Parathyroid adenoma (tissue), 2 donors: ENCODE measurements at regions not wholly inside any gene's neighbourhood (a gene's known extent, or its start where the extent isn't known, plus 50 kb on each side); places are given as distances from the start of the nearest gene placed in this dataset.

Experiments
- H2AFZ ChIP-seq: fragments of 300-600 bp; sonication (generic); one replicate; pipeline ENCODE4 v1.7.0; 2017; ENCODE audit warnings: antibody characterized with exemption, mild to moderate bottlenecking
- H3K27ac ChIP-seq: fragments of 300-600 bp; sonication (generic); one replicate; pipeline ENCODE4 v1.7.0; 2017
- H3K27me3 ChIP-seq: fragments of 300-600 bp; sonication (generic); one replicate; pipeline ENCODE4 v1.7.0; 2017; ENCODE audit warnings: low read length; ENCODE audit not compliant: control insufficient read depth, insufficient read depth
- H3K36me3 ChIP-seq: fragments of 300-600 bp; sonication (generic); one replicate; pipeline ENCODE4 v1.7.0; 2017; ENCODE audit warnings: low read length; ENCODE audit not compliant: control insufficient read depth, insufficient read depth
- H3K4me1 ChIP-seq: fragments of 300-600 bp; sonication (generic); one replicate; pipeline ENCODE4 v1.7.0; 2017; ENCODE audit warnings: control low read depth
- H3K4me2 ChIP-seq: fragments of 300-600 bp; sonication (generic); one replicate; pipeline ENCODE4 v1.7.0; 2017; ENCODE audit warnings: low read length
- H3K4me3 ChIP-seq: fragments of 300-600 bp; sonication (generic); one replicate; pipeline ENCODE4 v1.7.0; 2017; ENCODE audit warnings: low read depth, low read length
- H3K79me2 ChIP-seq: fragments of 300-600 bp; sonication (generic); one replicate; pipeline ENCODE4 v1.7.0; 2017; ENCODE audit warnings: control low read depth
- H3K9ac ChIP-seq: fragments of 300-600 bp; sonication (generic); one replicate; pipeline ENCODE4 v1.7.0; 2017; ENCODE audit warnings: mild to moderate bottlenecking
- H3K9me3 ChIP-seq: fragments of 300-600 bp; sonication (generic); one replicate; pipeline ENCODE4 v1.7.0; 2017; ENCODE audit warnings: low read length; ENCODE audit not compliant: control insufficient read depth
- TF ChIP-seq, protein P1 (sequence below): fragments of 300-600 bp; sonication (generic); IDR thresholded peaks from one replicate; pipeline ENCODE4 v1.7.0; 2017; ENCODE audit warnings: antibody characterized with exemption, mild to moderate bottlenecking
- donor health status: primary hyperparathyroidism.

GRCh38 chr3:182568876-182569275 is 224.4 kb upstream of the ATP11B start:
- no peaks in the 10 kb centered on the region for H3K79me2 ChIP-seq
- H3K4me2 ChIP-seq: no peak overlapping the region
- no peak overlapping the region for H3K27ac ChIP-seq
- H2AFZ ChIP-seq: no peak overlapping the region
- no peak overlapping the region for H3K4me3 ChIP-seq
- H3K36me3 ChIP-seq: no peaks in the 10 kb centered on the region
- H3K27me3 ChIP-seq: no peaks in the 10 kb centered on the region
- no peaks in the 10 kb centered on the region for H3K9me3 ChIP-seq
- peaks cover 4% of the 10 kb centered on the region for H3K4me1 ChIP-seq
- TF ChIP-seq, protein P1, sequence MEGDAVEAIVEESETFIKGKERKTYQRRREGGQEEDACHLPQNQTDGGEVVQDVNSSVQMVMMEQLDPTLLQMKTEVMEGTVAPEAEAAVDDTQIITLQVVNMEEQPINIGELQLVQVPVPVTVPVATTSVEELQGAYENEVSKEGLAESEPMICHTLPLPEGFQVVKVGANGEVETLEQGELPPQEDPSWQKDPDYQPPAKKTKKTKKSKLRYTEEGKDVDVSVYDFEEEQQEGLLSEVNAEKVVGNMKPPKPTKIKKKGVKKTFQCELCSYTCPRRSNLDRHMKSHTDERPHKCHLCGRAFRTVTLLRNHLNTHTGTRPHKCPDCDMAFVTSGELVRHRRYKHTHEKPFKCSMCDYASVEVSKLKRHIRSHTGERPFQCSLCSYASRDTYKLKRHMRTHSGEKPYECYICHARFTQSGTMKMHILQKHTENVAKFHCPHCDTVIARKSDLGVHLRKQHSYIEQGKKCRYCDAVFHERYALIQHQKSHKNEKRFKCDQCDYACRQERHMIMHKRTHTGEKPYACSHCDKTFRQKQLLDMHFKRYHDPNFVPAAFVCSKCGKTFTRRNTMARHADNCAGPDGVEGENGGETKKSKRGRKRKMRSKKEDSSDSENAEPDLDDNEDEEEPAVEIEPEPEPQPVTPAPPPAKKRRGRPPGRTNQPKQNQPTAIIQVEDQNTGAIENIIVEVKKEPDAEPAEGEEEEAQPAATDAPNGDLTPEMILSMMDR: no peak
- no peak overlapping the region for H3K9ac ChIP-seq

DNA sequence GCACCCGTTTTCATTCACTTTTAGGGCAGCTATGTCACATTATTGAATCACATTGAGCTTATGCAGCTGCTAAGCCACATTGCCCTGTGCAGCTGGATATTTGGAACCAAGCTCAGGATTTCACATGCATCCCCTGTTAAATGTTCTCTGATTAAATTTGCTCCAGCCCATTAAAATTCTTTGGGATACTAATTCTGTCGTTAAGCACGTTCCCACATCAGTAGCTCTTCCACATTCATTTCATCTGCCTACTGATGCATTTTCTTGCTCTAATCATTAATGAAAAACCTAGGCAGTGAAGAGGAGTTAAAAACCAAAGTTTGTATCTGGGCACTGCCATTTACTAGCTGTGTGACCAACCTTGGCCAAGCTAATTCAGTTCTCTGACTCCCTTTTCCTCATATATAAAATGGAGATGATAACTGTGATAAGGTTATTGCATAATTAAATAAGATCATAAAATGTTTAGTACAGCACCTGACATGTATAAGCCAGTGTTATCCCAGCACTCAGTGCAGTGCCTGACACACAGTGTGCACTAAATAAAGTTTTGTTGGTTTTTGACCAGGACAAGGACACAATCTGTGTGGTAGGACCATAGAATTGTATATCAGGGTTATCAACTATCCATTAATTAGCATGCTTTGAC is 222.2 kb upstream of the ATP11B start:
- TF ChIP-seq, protein P1: no peak
- H3K27ac ChIP-seq: no peak overlapping the region
- no peaks in the 10 kb centered on the region for H3K36me3 ChIP-seq
- no peak overlapping the region for H2AFZ ChIP-seq
- no peak overlapping the region for H3K4me2 ChIP-seq
- H3K79me2 ChIP-seq: no peaks in the 10 kb centered on the region
- no peaks in the 10 kb centered on the region for H3K27me3 ChIP-seq
- peaks cover 4% of the 10 kb centered on the region for H3K4me1 ChIP-seq
- no peaks in the 10 kb centered on the region for H3K9me3 ChIP-seq
- no peak overlapping the region for H3K9ac ChIP-seq
- no peak overlapping the region for H3K4me3 ChIP-seq

DNA sequence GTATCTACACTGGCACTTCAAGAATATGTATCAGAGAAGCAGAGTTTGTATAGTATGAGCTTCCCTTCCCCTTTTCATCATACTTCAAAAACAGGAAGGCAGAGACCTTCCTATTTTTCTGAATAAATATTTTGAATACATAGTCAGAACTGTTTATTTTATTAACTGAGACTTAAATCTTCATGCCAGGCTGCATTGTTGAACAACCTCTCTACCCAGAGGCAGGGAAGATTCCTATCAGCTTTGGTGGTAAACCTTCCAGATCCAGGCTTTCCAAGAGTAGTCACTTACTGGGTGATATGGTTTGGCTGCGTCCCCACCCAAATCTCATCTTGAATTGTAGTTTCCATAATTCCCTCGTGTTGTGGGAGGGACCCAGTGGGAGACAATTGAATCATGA is 217.4 kb upstream of the ATP11B start:
- Histone ChIP-seq H2AFZ (no peak overlapping the region), H3K27me3 (no peaks in the 10 kb centered on the region), H3K79me2 (no peaks in the 10 kb centered on the region), H3K27ac (no peak overlapping the region), H3K4me3 (no peak overlapping the region), H3K9ac (no peak overlapping the region), H3K36me3 (no peaks in the 10 kb centered on the region), H3K4me1 (no peaks in the 10 kb centered on the region), H3K9me3 (no peaks in the 10 kb centered on the region), H3K4me2 (no peak overlapping the region)
- TF ChIP-seq, protein P1: no peak

GRCh38 chr3:182583545-182583944 is 209.8 kb upstream of the ATP11B start:
- H3K9me3 ChIP-seq: no peaks in the 10 kb centered on the region
- no peak overlapping the region for H3K9ac ChIP-seq
- H3K27me3 ChIP-seq: no peaks in the 10 kb centered on the region
- no peaks in the 10 kb centered on the region for H3K79me2 ChIP-seq
- no peak overlapping the region for H3K4me2 ChIP-seq
- no peak overlapping the region for H3K27ac ChIP-seq
- TF ChIP-seq, protein P1: no peak
- H3K4me3 ChIP-seq: no peak overlapping the region
- H2AFZ ChIP-seq: no peak overlapping the region
- H3K4me1 ChIP-seq: no peaks in the 10 kb centered on the region
- no peaks in the 10 kb centered on the region for H3K36me3 ChIP-seq

DNA sequence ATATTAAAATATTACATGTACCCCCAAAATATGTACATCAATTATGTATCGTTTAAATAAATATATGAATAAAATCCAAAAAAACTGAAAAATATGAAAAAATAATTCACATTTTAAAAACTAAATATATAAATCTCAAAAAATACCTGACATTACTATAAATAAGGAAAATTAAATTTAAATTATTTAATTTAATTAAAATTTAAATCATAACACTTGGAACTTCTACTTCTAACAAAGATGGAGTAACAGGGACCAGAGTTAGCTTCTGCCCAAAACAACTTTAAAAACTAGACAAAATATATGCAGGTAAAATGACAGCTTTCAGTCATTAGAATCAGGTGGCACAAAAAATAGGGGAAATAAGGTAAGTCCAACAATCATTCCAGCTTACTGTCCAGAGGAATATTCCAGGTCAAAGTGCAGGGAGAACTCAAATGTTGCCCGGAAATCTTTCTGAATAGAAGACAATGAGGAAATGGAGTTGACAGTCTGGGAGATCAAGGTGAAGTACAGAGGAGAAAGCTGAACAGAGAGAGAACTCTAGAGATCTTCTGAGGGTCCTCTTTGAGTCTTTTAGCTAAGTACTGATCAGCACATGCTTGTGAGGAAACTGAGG is 207.7 kb upstream of the ATP11B start:
- Histone ChIP-seq H2AFZ (no peak overlapping the region), H3K27me3 (no peaks in the 10 kb centered on the region), H3K9ac (no peak overlapping the region), H3K4me1 (no peaks in the 10 kb centered on the region), H3K36me3 (no peaks in the 10 kb centered on the region), H3K27ac (no peak overlapping the region), H3K4me3 (no peak overlapping the region), H3K4me2 (no peak overlapping the region), H3K79me2 (no peaks in the 10 kb centered on the region), H3K9me3 (no peaks in the 10 kb centered on the region)
- TF ChIP-seq, protein P1: no peak
